HG03571 (cell line): ENCODE measurements at regions not wholly inside any gene's neighbourhood (a gene's known extent, or its start where the extent isn't known, plus 50 kb on each side); places are given as distances from the start of the nearest gene placed in this dataset.
"Not testable (repeated sequence)": the region's sequence is repeated elsewhere in the genome, so short reads cannot be mapped to it uniquely, and the experiment has no call there.

Source experiments
- ATAC-seq: cut with Tn5 transposase; IDR thresholded peaks from one replicate; pipeline ENCODE4 v1.9.1; 2021; ENCODE audit not compliant: unreplicated experiment

DNA sequence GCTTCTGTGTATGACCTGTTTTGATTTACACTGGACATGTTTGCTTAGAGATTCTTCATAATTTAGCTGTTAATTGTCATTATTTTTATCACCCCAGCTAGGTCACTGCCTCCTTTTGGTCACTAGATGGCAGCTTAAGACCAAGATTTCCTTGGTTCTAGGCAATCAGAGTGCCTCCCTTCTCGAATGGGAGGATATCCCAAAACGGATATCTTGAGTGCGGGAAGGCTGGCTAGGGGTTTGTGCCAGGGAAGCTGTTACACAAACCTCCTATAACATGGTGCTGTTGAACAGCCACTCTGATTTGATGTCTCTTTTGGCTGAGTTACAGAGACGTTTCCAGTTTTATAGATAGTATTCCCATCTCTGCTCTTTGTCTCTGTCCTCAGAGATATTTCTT lies 283.5 kb downstream of the S1PR1 start:
- peak; percentile 93 for ATAC-seq

- no peak for ATAC-seq
Measured at GRCh38 chr1:101522486-101522885, 285.7 kb downstream of the S1PR1 start.

DNA sequence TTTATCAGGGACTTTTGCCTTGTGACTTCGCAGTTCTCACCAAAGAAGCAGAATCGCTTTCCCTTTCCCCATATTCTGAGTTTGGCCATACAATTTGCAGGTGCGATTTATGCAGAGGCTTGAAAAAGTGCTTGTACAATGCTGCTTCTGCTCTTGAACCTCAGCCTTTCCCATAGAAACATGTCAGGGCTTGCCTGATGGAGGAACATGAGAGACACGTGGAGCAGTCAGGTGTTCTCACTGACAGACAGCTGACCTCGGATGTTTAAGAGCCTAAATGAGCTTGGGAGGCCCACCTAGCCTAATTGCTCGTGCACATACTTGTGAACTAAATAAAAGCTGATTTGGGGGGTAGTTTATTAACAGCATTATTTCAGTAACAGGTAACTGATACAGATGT lies 290.0 kb downstream of the S1PR1 start:
- no peak for ATAC-seq

DNA sequence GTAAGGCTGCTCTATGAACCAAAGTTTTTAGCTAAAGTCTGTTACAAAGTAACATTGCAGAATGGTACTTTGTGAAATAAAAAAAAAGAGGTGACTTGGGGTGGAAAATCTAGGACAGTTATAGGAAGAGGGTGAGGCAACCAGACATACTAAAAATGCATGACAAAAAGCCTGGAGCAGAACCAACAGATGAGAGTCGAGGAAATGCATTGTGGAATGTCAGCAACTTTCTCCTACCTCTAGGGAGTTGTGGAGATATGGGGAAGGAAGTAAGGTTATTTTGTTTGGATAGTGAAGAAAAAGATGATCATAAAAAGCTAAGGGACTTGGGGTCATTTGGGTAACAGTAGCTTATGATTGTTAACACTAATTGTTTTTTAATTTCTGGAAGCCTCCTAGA lies 295.6 kb downstream of the S1PR1 start:
- no peak for ATAC-seq

GRCh38 chr1:101540161-101540560 lies 303.3 kb downstream of the S1PR1 start:
- ATAC-seq: no peak

GRCh38 chr1:101546885-101547284 lies 310.1 kb downstream of the S1PR1 start:
- ATAC-seq: no peak

- no peak for ATAC-seq
Measured at GRCh38 chr1:101547357-101547756, 310.5 kb downstream of the S1PR1 start.

DNA sequence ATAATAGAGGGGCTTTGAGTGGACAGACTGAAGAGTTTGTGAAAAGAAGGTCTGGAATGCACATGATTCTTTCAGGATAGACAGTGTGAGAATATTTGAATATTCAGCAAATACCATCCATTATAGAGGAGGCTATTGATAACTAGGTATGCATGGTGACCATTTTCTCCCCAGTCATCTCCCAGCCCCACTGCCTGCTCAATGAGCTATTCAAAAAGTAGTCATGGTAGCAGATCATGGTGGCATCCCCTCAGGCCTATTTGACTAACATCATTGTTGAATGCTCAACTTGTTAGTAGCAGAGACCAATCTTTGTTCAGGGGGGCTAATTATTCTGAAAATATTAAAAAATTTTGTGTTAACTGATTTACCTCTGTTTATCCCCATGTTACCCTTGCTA lies 311.6 kb downstream of the S1PR1 start:
- ATAC-seq: no peak

DNA sequence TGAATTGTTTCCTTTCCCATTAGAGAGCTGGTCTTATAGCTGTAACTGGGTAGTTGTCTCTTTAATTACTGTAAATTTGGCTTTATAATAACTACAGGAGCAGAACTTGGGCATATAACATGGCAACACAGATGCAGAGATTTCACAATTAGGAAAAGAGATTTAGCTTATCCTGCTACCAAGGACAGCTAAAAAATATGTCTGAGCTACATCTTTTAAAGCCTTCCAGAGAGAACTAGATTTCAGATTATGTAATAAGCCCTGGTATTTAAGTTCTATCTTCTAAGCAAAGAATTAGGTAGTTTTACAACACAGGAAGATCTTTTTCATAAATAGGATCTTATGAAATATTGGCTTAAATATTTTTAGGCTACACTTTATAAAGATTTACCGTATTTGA lies 313.8 kb downstream of the S1PR1 start:
- ATAC-seq: no peak

DNA sequence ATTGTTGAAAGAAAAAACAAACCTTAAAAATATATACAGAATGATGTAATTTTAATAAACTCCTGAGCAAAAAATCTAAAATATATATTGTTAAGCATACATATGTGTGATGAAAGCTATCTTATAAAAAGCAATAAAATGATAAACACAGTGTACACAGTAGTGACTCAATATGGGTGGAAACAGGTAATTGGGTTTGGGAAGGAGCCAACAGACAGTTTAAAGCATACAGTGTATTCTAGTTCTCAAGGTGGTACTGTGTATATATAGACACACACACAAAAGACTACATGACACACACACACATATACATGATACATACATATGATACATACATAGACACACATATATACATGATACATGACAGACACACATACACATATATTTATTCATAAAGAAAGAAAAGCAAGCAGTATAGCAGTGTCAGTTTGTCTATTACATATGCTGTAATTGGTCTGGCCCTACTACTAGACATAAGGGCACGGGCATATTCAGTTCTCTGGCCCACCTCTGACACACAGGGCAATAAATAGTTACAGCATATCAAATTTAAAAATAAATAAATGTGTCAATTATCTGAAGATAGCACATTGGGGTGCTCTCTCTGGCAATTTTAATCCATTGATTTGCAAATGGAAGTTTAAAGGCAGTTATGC lies 330.2 kb downstream of the S1PR1 start:
- ATAC-seq: no peak

DNA sequence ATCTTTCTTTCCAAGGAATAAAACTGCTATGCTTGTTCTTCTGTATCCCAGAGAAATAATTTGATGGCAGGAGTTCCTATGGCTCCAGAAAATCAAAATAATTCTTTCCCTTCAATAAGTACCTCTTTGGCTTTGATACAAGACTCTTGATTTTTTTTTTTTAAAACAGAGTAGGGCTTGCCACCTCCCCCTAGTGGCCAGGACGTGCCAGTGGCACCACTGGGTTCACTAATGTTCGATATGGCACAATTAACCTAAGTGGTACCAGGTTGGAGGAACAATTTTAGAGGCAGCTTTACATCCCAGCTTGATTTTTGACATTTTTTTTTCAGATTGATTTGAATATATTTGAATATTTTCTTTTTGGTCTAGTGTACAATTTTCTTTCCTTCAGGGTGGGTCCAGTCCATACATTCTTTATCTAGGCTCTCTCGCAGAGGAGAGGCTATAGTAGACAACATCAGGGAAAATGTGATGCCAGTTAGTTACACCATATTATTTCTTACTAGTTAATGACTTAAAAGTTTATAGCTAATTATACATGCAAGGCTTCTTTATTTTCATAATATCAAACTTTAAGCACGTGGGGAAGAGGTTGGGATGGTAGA lies 330.9 kb downstream of the S1PR1 start:
- ATAC-seq: peak; percentile 97

GRCh38 chr1:101587741-101588140 lies 350.9 kb downstream of the S1PR1 start:
- no peak for ATAC-seq

- no peak for ATAC-seq
Measured at GRCh38 chr1:101588677-101589076, 351.9 kb downstream of the S1PR1 start.

GRCh38 chr1:101592845-101593244 lies 356.0 kb downstream of the S1PR1 start:
- ATAC-seq: no peak

DNA sequence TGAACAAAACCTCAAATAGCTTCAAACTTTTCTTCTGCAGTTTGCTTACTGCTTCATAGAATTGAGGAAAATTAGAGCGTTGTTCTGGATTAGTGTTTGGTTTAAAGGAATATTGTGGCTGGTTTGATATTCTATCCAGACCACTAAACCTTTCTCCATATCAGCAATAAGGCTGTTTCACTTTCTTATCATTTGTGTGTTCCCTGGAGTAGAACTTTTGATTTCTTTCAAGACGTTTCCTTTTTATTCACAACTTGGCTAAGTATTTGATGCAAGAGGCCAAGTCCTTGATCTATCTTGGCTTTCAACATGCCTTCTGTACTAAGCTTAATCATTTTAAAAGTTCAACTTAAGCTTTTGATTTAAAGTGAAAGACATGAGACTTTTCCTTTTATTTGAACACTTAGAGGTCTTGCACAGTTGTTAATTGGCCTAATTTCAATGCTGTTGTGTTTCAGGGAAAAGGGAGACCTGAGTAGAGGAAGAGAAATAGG lies 359.1 kb downstream of the S1PR1 start:
- no peak for ATAC-seq

- ATAC-seq: not testable (repeated sequence)
Measured at GRCh38 chr1:101600615-101601014, 363.8 kb downstream of the S1PR1 start.

DNA sequence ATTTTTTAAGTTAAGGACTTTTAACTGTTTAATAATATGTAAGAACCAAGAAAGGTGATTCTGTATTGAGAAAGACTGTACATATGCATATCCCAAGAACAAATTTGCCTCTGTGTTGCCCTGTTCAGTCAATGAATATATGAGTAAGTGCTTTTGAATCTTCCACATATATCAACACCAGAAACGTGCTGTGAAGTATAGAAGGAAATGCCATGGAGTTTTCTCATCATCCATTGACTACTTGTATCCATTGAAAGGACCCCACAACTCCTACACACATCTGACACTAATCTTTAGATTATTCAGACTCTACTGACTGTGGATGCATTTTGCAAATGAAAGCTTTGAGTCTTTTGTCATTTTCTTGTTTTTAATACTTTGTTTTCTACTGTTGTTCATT lies 366.9 kb downstream of the S1PR1 start:
- ATAC-seq: no peak

GRCh38 chr1:101605878-101606277 lies 369.1 kb downstream of the S1PR1 start:
- no peak for ATAC-seq

- no peak for ATAC-seq
Measured at GRCh38 chr1:101613546-101613945, 376.7 kb downstream of the S1PR1 start.

- ATAC-seq: no peak
Measured at GRCh38 chr1:101618900-101619299, 377.8 kb downstream of the OLFM3 start.

GRCh38 chr1:101632548-101633272 lies 364.0 kb downstream of the OLFM3 start:
- no peak for ATAC-seq

DNA sequence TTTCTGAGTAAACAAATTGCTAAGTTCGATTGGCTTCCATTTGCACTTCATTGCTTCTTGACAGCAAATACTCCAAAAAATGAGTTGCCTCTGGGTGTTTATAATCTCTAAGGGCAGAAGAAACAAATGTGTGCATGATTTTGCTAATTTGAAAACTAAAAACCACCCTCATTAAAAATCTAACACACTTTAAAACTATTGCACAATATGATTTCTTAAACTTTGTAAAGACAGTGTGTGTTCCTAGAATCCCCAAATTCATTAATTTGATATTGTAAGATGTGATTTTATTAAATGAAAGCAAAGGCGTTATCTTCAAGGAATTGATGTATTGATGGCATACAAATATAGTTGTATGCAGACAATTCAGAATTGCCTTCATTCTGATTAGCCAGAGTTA lies 350.9 kb downstream of the OLFM3 start:
- ATAC-seq: no peak
